ENCODE measurements at regions not wholly inside any gene's neighbourhood (a gene's known extent, or its start where the extent isn't known, plus 50 kb on each side); places are given as distances from the start of the nearest gene placed in this dataset.

- TF ChIP-seq CTCF (conservative IDR thresholded peaks at IDR 0.05; ENCODE audit: low read depth in 2 of 2), result no peak
- TF ChIP-seq REST (IDR thresholded peaks at IDR 0.05; ENCODE audit: unreplicated experiment), result no peak
- no peak for TF ChIP-seq CREB1 (CRISPR knock-in tag; IDR thresholded peaks at IDR 0.05; ENCODE audit: low read depth)
- no peak for TF ChIP-seq EZH2phosphoT487 (IDR thresholded peaks at IDR 0.05; ENCODE audit: unreplicated experiment)
- no peak for TF ChIP-seq EZH2 (IDR thresholded peaks at IDR 0.05; ENCODE audit: low read depth, unreplicated experiment)
- no peak for TF ChIP-seq ETS1 (IDR thresholded peaks at IDR 0.05)
- TF ChIP-seq POLR2AphosphoS5 (IDR thresholded peaks at IDR 0.05; ENCODE audit: low read depth), result no peak
- TF ChIP-seq NANOG (IDR thresholded peaks at IDR 0.05; ENCODE audit: borderline replicate concordance), result no peak
- TF ChIP-seq ZNF331 (CRISPR knock-in tag; IDR thresholded peaks at IDR 0.05; ENCODE audit: low read depth), result no peak
- no peak for TF ChIP-seq JUNB (IDR thresholded peaks at IDR 0.05; ENCODE audit: unreplicated experiment)
Measured at GRCh38 chr13:39856714-39857113, 201.3 kb downstream of the COG6 start.

Measured in GM23338 (cell line).